ENCODE measurements at regions not wholly inside any gene's neighbourhood (a gene's known extent, or its start where the extent isn't known, plus 50 kb on each side); places are given as distances from the start of the nearest gene placed in this dataset.

GRCh38 chr10:21458126-21458871 is 67.2 kb downstream of the SKIDA1 start:
- TF ChIP-seq CTCF (IDR thresholded peaks at IDR 0.05): no peak
- no peak for TF ChIP-seq POLR2AphosphoS5 (IDR thresholded peaks at IDR 0.05; ENCODE audit: low read depth, low read length)
